ENCODE measurements at regions not wholly inside any gene's neighbourhood (a gene's known extent, or its start where the extent isn't known, plus 50 kb on each side); places are given as distances from the start of the nearest gene placed in this dataset.
"Not testable (repeated sequence)": the region's sequence is repeated elsewhere in the genome, so short reads cannot be mapped to it uniquely, and the experiment has no call there.

GRCh38 chr10:6984971-6985370 is 404.9 kb upstream of the PRKCQ start:
- DNase-seq (ENCODE audit: low spot score), result no peak

GRCh38 chr10:6984016-6984415 is 403.9 kb upstream of the PRKCQ start:
- not testable (repeated sequence) for DNase-seq (ENCODE audit: low spot score)

- DNase-seq (ENCODE audit: low spot score), result no peak
These were observed 400.3 kb upstream of the PRKCQ start for GRCh38 chr10:6980353-6980752.

GRCh38 chr10:6979371-6979770 is 399.3 kb upstream of the PRKCQ start:
- DNase-seq (ENCODE audit: low spot score), result no peak

GRCh38 chr10:6978187-6978627 is 398.1 kb upstream of the PRKCQ start:
- DNase-seq (ENCODE audit: low spot score), result no peak

- DNase-seq (ENCODE audit: low spot score), result no peak
These were observed 397.5 kb upstream of the PRKCQ start for GRCh38 chr10:6977398-6978186.

- no peak for DNase-seq (ENCODE audit: low spot score)
These were observed 393.8 kb upstream of the PRKCQ start for GRCh38 chr10:6973899-6974298.

- DNase-seq (ENCODE audit: low spot score), result no peak
These were observed 392.1 kb upstream of the PRKCQ start for GRCh38 chr10:6972226-6972625.

GRCh38 chr10:6969659-6970058 is 389.6 kb upstream of the PRKCQ start:
- DNase-seq (ENCODE audit: low spot score), result no peak

- DNase-seq (ENCODE audit: low spot score), result no peak
These were observed 384.5 kb upstream of the PRKCQ start for GRCh38 chr10:6964543-6964942.

- DNase-seq (ENCODE audit: low spot score), result no peak
These were observed 382.5 kb upstream of the PRKCQ start for GRCh38 chr10:6962576-6962975.

- no peak for DNase-seq (ENCODE audit: low spot score)
These were observed 378.6 kb upstream of the PRKCQ start for GRCh38 chr10:6958711-6959110.

- no peak for DNase-seq (ENCODE audit: low spot score)
These were observed 378.2 kb upstream of the PRKCQ start for GRCh38 chr10:6958254-6958653.

- no peak for DNase-seq (ENCODE audit: low spot score)
These were observed 377.8 kb upstream of the PRKCQ start for GRCh38 chr10:6957851-6958250.

- no peak for DNase-seq (ENCODE audit: low spot score)
These were observed 376.5 kb upstream of the PRKCQ start for GRCh38 chr10:6956562-6956961.

GRCh38 chr10:6953271-6953801 is 373.3 kb upstream of the PRKCQ start:
- peak; percentile 3 for DNase-seq (ENCODE audit: low spot score)

- no peak for DNase-seq (ENCODE audit: low spot score)
These were observed 371.7 kb upstream of the PRKCQ start for GRCh38 chr10:6951732-6952131.

GRCh38 chr10:6950133-6950532 is 370.1 kb upstream of the PRKCQ start:
- no peak for DNase-seq (ENCODE audit: low spot score)

GRCh38 chr10:6944436-6944835 is 364.4 kb upstream of the PRKCQ start:
- DNase-seq (ENCODE audit: low spot score), result no peak

GRCh38 chr10:6938384-6938783 is 358.3 kb upstream of the PRKCQ start:
- no peak for DNase-seq (ENCODE audit: low spot score)

- no peak for DNase-seq (ENCODE audit: low spot score)
These were observed 356.9 kb upstream of the PRKCQ start for GRCh38 chr10:6936931-6937330.

GRCh38 chr10:6929148-6929830 is 349.2 kb upstream of the PRKCQ start:
- DNase-seq (ENCODE audit: low spot score), result no peak

GRCh38 chr10:6928586-6928985 is 348.5 kb upstream of the PRKCQ start:
- no peak for DNase-seq (ENCODE audit: low spot score)
